ENCODE measurements at regions not wholly inside any gene's neighbourhood (a gene's known extent, or its start where the extent isn't known, plus 50 kb on each side); places are given as distances from the start of the nearest gene placed in this dataset.

DNA sequence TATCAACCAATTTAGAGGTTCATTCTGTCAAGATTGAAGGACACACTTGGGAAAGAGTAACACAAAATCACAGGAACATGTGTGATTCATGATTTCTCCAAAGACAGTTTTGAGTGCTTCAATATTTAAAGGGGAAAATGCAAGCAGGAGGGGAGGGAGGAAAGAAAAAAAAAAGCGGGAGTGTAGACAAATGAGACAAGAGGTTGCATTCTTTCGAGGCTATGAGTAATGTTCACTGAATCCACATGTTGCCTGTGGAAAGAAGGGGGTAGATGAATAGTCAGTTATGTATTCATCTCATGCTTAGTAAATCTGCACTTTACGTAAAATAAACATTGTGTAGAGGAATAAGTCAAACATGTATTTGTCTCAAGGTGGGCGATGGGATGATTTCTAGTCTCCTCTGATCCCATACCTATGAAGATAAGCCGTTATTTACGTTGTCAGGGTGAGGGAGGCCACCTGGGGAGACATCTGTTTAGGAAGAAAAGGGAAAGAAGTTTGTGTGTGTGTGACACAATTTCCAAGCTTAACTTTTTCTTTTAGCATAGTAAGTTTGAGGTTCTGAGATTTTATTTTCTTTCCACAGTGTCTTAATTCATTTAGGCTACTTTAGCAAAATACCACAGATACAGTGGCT lies 211.0 kb upstream of the ZC3H15 start:
- TF ChIP-seq CTCF (IDR thresholded peaks at IDR 0.05): no peak
- TF ChIP-seq POLR2A (IDR thresholded peaks at IDR 0.05): no peak

Measured in body of pancreas (tissue), 4 donors.